ENCODE measurements at regions not wholly inside any gene's neighbourhood (a gene's known extent, or its start where the extent isn't known, plus 50 kb on each side); places are given as distances from the start of the nearest gene placed in this dataset.

- TF ChIP-seq CTCF (IDR thresholded peaks at IDR 0.05; ENCODE audit: low read length) (no peak), EZH2 (optimal IDR thresholded peaks at IDR 0.05; ENCODE audit: low read depth, low read length) (no peak)
Observed at GRCh38 chr12:98217257-98217656, 298.1 kb upstream of the TMPO start.
